H1 (cell line): ENCODE measurements at regions not wholly inside any gene's neighbourhood (a gene's known extent, or its start where the extent isn't known, plus 50 kb on each side); places are given as distances from the start of the nearest gene placed in this dataset.

Source experiments
- CTCF ChIA-PET: fragments of 300-600 bp; sonication (Branson Sonifier 250); formaldehyde crosslinking; loops from one replicate; lab custom pipeline; 2021; ENCODE audit not compliant: partially characterized antibody; lab: Charles Lee
- POLR2A ChIA-PET: fragments of 300-600 bp; sonication (Branson Sonifier 250); formaldehyde crosslinking; loops from one replicate; lab custom pipeline; 2021; ENCODE audit warnings: inconsistent platforms; ENCODE audit not compliant: partially characterized antibody; lab: Charles Lee
- DNase-seq, 2 experiments: peaks; one replicate each; pipeline versions ENCODE4 v3.0.0 to v3.0.0-alpha.2; 2010 to 2022; ENCODE audit warnings: low spot score in 2 of 2, low read depth in 1 of 2, mixed read lengths in 1 of 2
- FAIRE-seq: peaks from 2 replicates; lab custom pipeline; 2011; peaks lifted over from hg19 to GRCh38; lab: Jason Lieb, UNC
- H2AFZ ChIP-seq: 2 replicates; pipeline ENCODE4 v1.8.1; 2012; ENCODE audit warnings: low read length, inconsistent platforms
- H2AK5ac ChIP-seq: 2 replicates; pipeline ENCODE4 v1.6.1; 2013; ENCODE audit warnings: low read depth, low read length
- H2BK120ac ChIP-seq: replicated peaks from 2 replicates; pipeline ENCODE3; 2013; ENCODE audit warnings: low read depth, low read length, inconsistent platforms
- H2BK12ac ChIP-seq: 2 replicates; pipeline ENCODE4 v1.6.1; 2013; ENCODE audit warnings: low read depth, low read length
- H2BK15ac ChIP-seq: 2 replicates; pipeline ENCODE4 v1.6.1; 2013; ENCODE audit warnings: low read length
- H2BK20ac ChIP-seq: 2 replicates; pipeline ENCODE4 v1.6.1; 2013; ENCODE audit warnings: low read length
- H2BK5ac ChIP-seq: 2 replicates; pipeline ENCODE4 v1.6.1; 2013; ENCODE audit warnings: low read depth, low read length
- H3K14ac ChIP-seq: 2 replicates; pipeline ENCODE4 v1.6.1; 2013; ENCODE audit warnings: inconsistent platforms; ENCODE audit not compliant: insufficient read length
- H3K18ac ChIP-seq: 2 replicates; pipeline ENCODE4 v1.6.1; 2013; ENCODE audit warnings: low read length; ENCODE audit errors: extremely low read depth
- H3K23ac ChIP-seq: 2 replicates; pipeline ENCODE4 v1.6.1; 2013; ENCODE audit warnings: inconsistent platforms; ENCODE audit not compliant: insufficient read length
- H3K23me2 ChIP-seq: 2 replicates; pipeline ENCODE4 v1.6.1; 2013; ENCODE audit warnings: low read depth, low read length
- H3K27ac ChIP-seq: 2 replicates; pipeline ENCODE4 v1.6.1; 2011; ENCODE audit warnings: low read depth, low read length, inconsistent platforms
- H3K27me3 ChIP-seq, 4 experiments: replicated peaks in 1 of 4; 1 replicate in 1 of 4; 2 replicates in 3 of 4; pipeline versions ENCODE4 v1.6.1 to v1.8.1; 2011 to 2013; ENCODE audit warnings: low read length in 3 of 4, mild to moderate bottlenecking in 3 of 4, inconsistent platforms in 2 of 4, mixed read lengths in 2 of 4, moderate library complexity in 1 of 4; ENCODE audit not compliant: control insufficient read depth in 3 of 4, insufficient read depth in 3 of 4; ENCODE audit errors: extremely low read depth in 1 of 4
- H3K36me3 ChIP-seq, 4 experiments: 2 replicates each; pipeline versions ENCODE4 v1.6.1 to v1.8.1; 2011 to 2013; ENCODE audit warnings: mild to moderate bottlenecking in 4 of 4, low read length in 3 of 4, moderate library complexity in 2 of 4, control low read depth in 1 of 4, inconsistent platforms in 1 of 4; ENCODE audit not compliant: insufficient read depth in 4 of 4, control insufficient read depth in 2 of 4
- H3K4ac ChIP-seq: replicated peaks from 2 replicates; pipeline ENCODE3; 2013; ENCODE audit warnings: low read length, low read depth, mixed read lengths, inconsistent platforms; ENCODE audit not compliant: insufficient read length
- H3K4me1 ChIP-seq, 4 experiments: replicated peaks in 1 of 4; 1 replicate in 1 of 4; 2 replicates in 3 of 4; pipeline versions ENCODE4 v1.6.1 to v1.8.1; 2011 to 2013; ENCODE audit warnings: low read length in 3 of 4, inconsistent platforms in 2 of 4, mixed read lengths in 1 of 4; ENCODE audit not compliant: insufficient read depth in 4 of 4, control insufficient read depth in 3 of 4
- H3K4me2 ChIP-seq, 2 experiments: 2 replicates each; pipeline versions ENCODE4 v1.6.1 to v1.8.1; 2011 to 2013; ENCODE audit warnings: low read depth in 2 of 2, low read length in 2 of 2, control low read depth in 1 of 2, inconsistent platforms in 1 of 2, mild to moderate bottlenecking in 1 of 2; ENCODE audit not compliant: insufficient read depth in 1 of 2
- H3K4me3 ChIP-seq, 4 experiments: fragments of 200-600, 300-600 bp in 1 of 4; sonication (generic), shearing (Covaris generic), sonication (Bioruptor Twin) in 1 of 4; 2 replicates each; pipeline versions ENCODE4 v1.5.1 to v1.8.1; 2011 to 2016; ENCODE audit warnings: low read length in 4 of 4, low read depth in 3 of 4, control low read depth in 2 of 4, inconsistent platforms in 2 of 4, mild to moderate bottlenecking in 2 of 4, mixed read lengths in 1 of 4, moderate library complexity in 1 of 4; ENCODE audit not compliant: insufficient read depth in 2 of 4; ENCODE audit errors: extremely low read depth in 1 of 4
- H3K56ac ChIP-seq: replicated peaks from 2 replicates; pipeline ENCODE3; 2013; ENCODE audit warnings: low read depth, mild to moderate bottlenecking, mixed read lengths, low read length, inconsistent platforms; ENCODE audit not compliant: insufficient read length
- H3K79me1 ChIP-seq: 2 replicates; pipeline ENCODE4 v1.6.1; 2013; ENCODE audit warnings: low read depth, low read length, control low read depth
- H3K79me2 ChIP-seq, 2 experiments: 2 replicates each; pipeline versions ENCODE4 v1.6.1 to v1.8.1; 2012 to 2013; ENCODE audit warnings: low read length in 2 of 2, mild to moderate bottlenecking in 2 of 2, inconsistent platforms in 1 of 2; ENCODE audit not compliant: insufficient read depth in 2 of 2, control insufficient read depth in 1 of 2
- H3K9ac ChIP-seq, 4 experiments: replicated peaks in 1 of 4; 1 replicate in 1 of 4; 2 replicates in 3 of 4; pipeline versions ENCODE4 v1.6.1 to v1.8.1; 2011 to 2013; ENCODE audit warnings: low read depth in 3 of 4, low read length in 3 of 4, control low read depth in 2 of 4, mild to moderate bottlenecking in 2 of 4, moderate library complexity in 2 of 4, inconsistent platforms in 1 of 4; ENCODE audit errors: extremely low read depth in 1 of 4
- H3K9me3 ChIP-seq, 2 experiments: 2 replicates each; pipeline versions ENCODE4 v1.6.1 to v1.8.1; 2012 to 2013; ENCODE audit warnings: mild to moderate bottlenecking in 2 of 2, moderate library complexity in 2 of 2, control low read depth in 1 of 2, inconsistent platforms in 1 of 2, low read depth in 1 of 2, low read length in 1 of 2, mixed read lengths in 1 of 2; ENCODE audit not compliant: insufficient read depth in 2 of 2
- H4K20me1 ChIP-seq, 2 experiments: replicated peaks in 1 of 2; 2 replicates each; pipeline versions ENCODE3 to v1.8.1; 2011 to 2013; ENCODE audit warnings: inconsistent platforms in 2 of 2, low read length in 2 of 2, mild to moderate bottlenecking in 1 of 2; ENCODE audit not compliant: insufficient read depth in 2 of 2, control insufficient read depth in 1 of 2
- H4K5ac ChIP-seq: 2 replicates; pipeline ENCODE4 v1.6.1; 2013; ENCODE audit warnings: low read length, low read depth, mixed read lengths, inconsistent platforms; ENCODE audit not compliant: insufficient read length
- H4K8ac ChIP-seq: 2 replicates; pipeline ENCODE4 v1.8.0; 2013; ENCODE audit warnings: mild to moderate bottlenecking, moderate library complexity, low read length, inconsistent platforms; ENCODE audit not compliant: insufficient read depth; ENCODE audit errors: extremely low read depth
- H4K91ac ChIP-seq: replicated peaks from 2 replicates; pipeline ENCODE3; 2013; ENCODE audit warnings: low read length, mixed read lengths, inconsistent platforms; ENCODE audit not compliant: insufficient read length
- BACH1 ChIP-seq: IDR thresholded peaks from 2 replicates; pipeline ENCODE4 v1.6.1; 2012; ENCODE audit warnings: low read length, improper control_type of control experiment
- CBX8 ChIP-seq: fragments of 300-800, 300-1000 bp; sonication (generic); IDR thresholded peaks from 2 replicates; pipeline ENCODE4 v1.7.1; 2016; ENCODE audit warnings: low read depth, low read length, borderline replicate concordance
- CHD2 ChIP-seq: IDR thresholded peaks from 2 replicates; pipeline ENCODE4 v1.6.1; 2012; ENCODE audit warnings: low read length, improper control_type of control experiment
- POLR2AphosphoS5 ChIP-seq: IDR thresholded peaks from 2 replicates; pipeline ENCODE4 v1.6.1; 2011; ENCODE audit warnings: low read depth, low read length
- TAF1 ChIP-seq: IDR thresholded peaks from 2 replicates; pipeline ENCODE4 v1.6.1; 2011; ENCODE audit warnings: mild to moderate bottlenecking, low read depth, low read length
- TBP ChIP-seq: IDR thresholded peaks from 2 replicates; pipeline ENCODE4 v1.6.1; 2011; ENCODE audit warnings: low read depth, low read length, improper control_type of control experiment
- WGBS, 2 experiments: shearing (Covaris generic) in 1 of 2; methylation state at CpG; one replicate each; pipeline versions ENCODE4 v1.1.6 to v1.1.7; 2013 to 2015; ENCODE audit warnings: low lambda C conversion rate in 2 of 2, mixed read lengths in 2 of 2, inconsistent platforms in 1 of 2, low coverage in 1 of 2, missing lambda C conversion rate in 1 of 2; ENCODE audit not compliant: insufficient replicate concordance in 2 of 2, insufficient coverage in 1 of 2, insufficient read length in 1 of 2; ENCODE audit errors: extremely low coverage in 1 of 2, missing lambda C conversion rate in 1 of 2; 5-methylcytosine and 5-hydroxymethylcytosine counted together

DNA sequence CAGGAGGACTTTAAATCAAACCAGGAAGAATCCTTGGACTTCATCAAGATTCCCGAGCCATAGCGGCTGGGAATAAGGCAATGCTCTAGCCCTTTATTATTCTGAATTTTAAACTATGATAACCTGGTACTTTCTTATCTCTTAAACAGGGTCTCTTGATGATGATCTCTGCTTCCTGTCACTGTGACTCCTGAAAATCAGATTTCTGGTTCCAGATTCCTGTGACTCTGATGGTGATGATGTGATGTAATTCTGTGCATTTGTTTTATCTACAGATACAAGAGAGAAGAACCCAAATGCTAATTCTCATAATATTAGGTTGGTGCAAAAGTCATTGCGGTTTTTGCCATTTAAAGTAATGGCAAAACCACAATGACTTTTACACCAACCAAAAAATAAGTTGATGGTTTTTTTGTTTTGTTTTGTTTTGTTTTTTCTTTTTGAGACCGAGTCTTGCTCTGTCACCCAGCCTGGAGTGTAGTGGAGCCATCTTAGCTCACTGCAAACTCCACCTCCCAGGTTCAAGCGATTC lies 116.3 kb upstream of the CREB1 start:
- 87% methylated on average over 5 of the region's 5 CpGs; no CpG with 5 or more reads in 1 of the 2 experiments for WGBS, 2 experiments
- H3K56ac ChIP-seq = no peak overlapping the region

More for the DNA sequence above, 116.3 kb upstream of the CREB1 start:
- H3K18ac ChIP-seq = no peak overlapping the region
- ChIA-PET POLR2A (no interaction called here), CTCF (interaction anchor here (1.1 to 1.6 kb wide), 2 partner anchors 10 to 11 kb away, joined by 3 read pairs; no protein-coding TSS in a partner anchor)
- H3K4me3 ChIP-seq = no peak overlapping the region
- H2BK15ac ChIP-seq = no peak overlapping the region
- no peak overlapping the region for H3K9ac ChIP-seq
- H3K4ac ChIP-seq = no peak overlapping the region
- no peak overlapping the region for H3K4me2 ChIP-seq
- no peak overlapping the region for H2BK20ac ChIP-seq
- FAIRE-seq (no peak), DNase-seq (no peak)
- no peaks in the 10 kb centered on the region for H3K9me3 ChIP-seq
- no peak overlapping the region for H3K27ac ChIP-seq
- no peak for TF ChIP-seq CBX8
- no peak for TF ChIP-seq CHD2
- TF ChIP-seq TBP = no peak
- TF ChIP-seq POLR2AphosphoS5 = no peak
- no peak for TF ChIP-seq BACH1
- no peak for TF ChIP-seq TAF1
- H3K4me1 ChIP-seq = peaks cover 0 to 10% (median 6%) of the 10 kb centered on the region in 4 experiments; a peak in 3 of 7 replicates
- H3K23me2 ChIP-seq = no peaks in the 10 kb centered on the region
- no peak overlapping the region for H4K5ac ChIP-seq
- H4K8ac ChIP-seq = no peak overlapping the region
- no peaks in the 10 kb centered on the region for H4K20me1 ChIP-seq
- H3K79me1 ChIP-seq = no peaks in the 10 kb centered on the region
- no peaks in the 10 kb centered on the region for H3K36me3 ChIP-seq
- H2BK120ac ChIP-seq = no peak overlapping the region
- H2BK12ac ChIP-seq = no peak overlapping the region
- H3K79me2 ChIP-seq = no peaks in the 10 kb centered on the region
- no peaks in the 10 kb centered on the region for H3K27me3 ChIP-seq
- H2BK5ac ChIP-seq = no peak overlapping the region
- no peak overlapping the region for H4K91ac ChIP-seq
- no peak overlapping the region for H3K14ac ChIP-seq
- no peak overlapping the region for H2AFZ ChIP-seq
- H2AK5ac ChIP-seq = no peak overlapping the region
- H3K23ac ChIP-seq = no peak overlapping the region
